ENCODE measurements at regions not wholly inside any gene's neighbourhood (a gene's known extent, or its start where the extent isn't known, plus 50 kb on each side); places are given as distances from the start of the nearest gene placed in this dataset.

DNA sequence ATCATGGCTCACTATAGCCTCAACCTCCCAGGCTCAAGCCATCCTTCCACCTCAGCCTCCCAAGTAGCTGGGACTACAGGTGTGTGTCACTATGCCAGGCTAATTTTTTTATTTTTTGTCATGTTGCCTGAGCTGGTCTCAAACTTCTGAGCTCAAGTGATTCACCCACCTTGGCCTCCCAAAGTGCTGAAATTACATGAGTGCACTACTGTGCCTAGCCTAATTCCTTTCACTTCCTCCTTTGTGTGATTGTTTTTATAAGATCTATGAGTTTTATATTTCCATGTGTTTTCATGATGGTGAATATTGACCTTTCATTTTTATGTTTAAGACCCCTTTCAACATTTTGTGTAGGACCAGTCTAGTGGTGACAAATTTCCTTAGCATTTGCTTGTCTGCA lies 55.2 kb upstream of the IL12B start:
- intact Hi-C loops (cut with micrococcal nuclease; ENCODE audit: unreplicated experiment), result no loop called here
- Histone ChIP-seq H3K27me3 (replicated peaks in 1 of 2; ENCODE audit: control insufficient read depth in 2 of 2, insufficient read depth in 2 of 2, low read length in 1 of 2) (no peaks in the 10 kb centered on the region), H3K4me2 (ENCODE audit: control insufficient read depth, insufficient read depth) (no peak overlapping the region), H3K79me2 (ENCODE audit: control insufficient read depth, insufficient read depth, low read length) (no peaks in the 10 kb centered on the region), H3K4me3 (no peak overlapping the region), H3K9ac (ENCODE audit: control insufficient read depth, insufficient read depth, low read length) (no peak overlapping the region), H4K20me1 (ENCODE audit: control insufficient read depth, insufficient read depth) (no peaks in the 10 kb centered on the region), H3K36me3 (ENCODE audit: control insufficient read depth in 2 of 2, insufficient read depth in 2 of 2, low read length in 1 of 2) (no peaks in the 10 kb centered on the region), H3K27ac (ENCODE audit: control insufficient read depth, insufficient read depth) (no peak overlapping the region), H3K9me3 (replicated peaks; ENCODE audit: control insufficient read depth, insufficient read depth, low read length) (peaks cover 8% of the 10 kb centered on the region; the same call in 2 of the 3 replicates), H3K4me1 (ENCODE audit: control insufficient read depth, insufficient read depth, low read length) (no peaks in the 10 kb centered on the region), H2AFZ (ENCODE audit: control insufficient read depth, low read depth, low read length) (no peak overlapping the region)
- POLR2A ChIA-PET, result interaction anchor here (0.7 kb wide), 1 partner anchor 52 kb away, joined by 6 read pairs; no protein-coding TSS in a partner anchor
- RAD21 ChIA-PET (ENCODE audit: unreplicated experiment), result no interaction called here
- CTCF ChIA-PET, result no interaction called here
- FAIRE-seq, result peak; percentile 56
- BruUV-seq (replicated peaks), result no TSS peak
- peak; percentile 13; the same call in 1 of the 2 replicates for TF ChIP-seq SPI1 (IDR thresholded peaks at IDR 0.05; ENCODE audit: borderline replicate concordance, insufficient read depth, low read depth, low read length)
- TF ChIP-seq, protein P1, sequence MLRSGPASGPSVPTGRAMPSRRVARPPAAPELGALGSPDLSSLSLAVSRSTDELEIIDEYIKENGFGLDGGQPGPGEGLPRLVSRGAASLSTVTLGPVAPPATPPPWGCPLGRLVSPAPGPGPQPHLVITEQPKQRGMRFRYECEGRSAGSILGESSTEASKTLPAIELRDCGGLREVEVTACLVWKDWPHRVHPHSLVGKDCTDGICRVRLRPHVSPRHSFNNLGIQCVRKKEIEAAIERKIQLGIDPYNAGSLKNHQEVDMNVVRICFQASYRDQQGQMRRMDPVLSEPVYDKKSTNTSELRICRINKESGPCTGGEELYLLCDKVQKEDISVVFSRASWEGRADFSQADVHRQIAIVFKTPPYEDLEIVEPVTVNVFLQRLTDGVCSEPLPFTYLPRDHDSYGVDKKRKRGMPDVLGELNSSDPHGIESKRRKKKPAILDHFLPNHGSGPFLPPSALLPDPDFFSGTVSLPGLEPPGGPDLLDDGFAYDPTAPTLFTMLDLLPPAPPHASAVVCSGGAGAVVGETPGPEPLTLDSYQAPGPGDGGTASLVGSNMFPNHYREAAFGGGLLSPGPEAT (IDR thresholded peaks at IDR 0.05; ENCODE audit: low read depth), result no peak
- no peak for TF ChIP-seq CREM (IDR thresholded peaks at IDR 0.05; ENCODE audit: low read depth)
- no peak for DNase-seq (ENCODE audit: low read depth, low spot score)
- ATAC-seq, result peak; percentile 79
- SMC1A ChIA-PET (ENCODE audit: uncharacterized antibody, unreplicated experiment), result interaction anchor here (1.1 kb wide), 1 partner anchor 48 kb away, joined by 5 read pairs; no protein-coding TSS in a partner anchor
- in situ Hi-C loops (cut with MboI), result no loop called here

DNA sequence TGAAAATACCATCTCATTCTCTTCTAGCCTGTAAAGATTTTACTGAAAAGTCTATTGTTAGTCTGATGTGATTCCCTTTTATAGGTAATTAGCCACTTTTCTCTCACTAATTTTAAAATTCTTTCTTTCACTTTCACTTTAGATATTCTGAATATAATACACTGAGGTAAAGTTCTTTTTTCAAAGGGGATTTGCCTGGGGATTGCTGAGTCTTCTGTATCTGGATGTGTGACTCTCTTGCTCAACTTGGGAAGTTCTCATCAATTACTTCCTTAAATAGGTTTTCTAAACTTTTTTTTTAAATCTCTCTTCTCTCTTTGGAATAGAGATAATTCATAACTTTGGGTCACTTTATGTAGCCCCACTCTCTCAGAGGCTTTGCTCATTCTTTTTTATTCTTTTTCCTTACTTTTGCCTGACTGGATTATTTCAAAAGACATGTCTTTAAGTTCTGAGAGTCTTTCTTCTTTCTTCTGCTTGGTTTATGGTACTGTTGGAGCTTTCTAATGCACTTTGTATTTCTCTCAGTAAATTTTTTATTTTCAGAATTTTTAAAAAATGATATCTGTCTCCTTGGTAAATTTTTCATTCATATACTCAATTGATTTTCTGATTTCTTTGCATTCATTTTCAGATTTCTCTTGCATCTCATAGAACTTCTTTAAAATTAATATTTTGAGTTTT lies 55.9 kb upstream of the IL12B start:
- Histone ChIP-seq H3K27ac (ENCODE audit: control insufficient read depth, insufficient read depth) (no peak overlapping the region), H3K9me3 (replicated peaks; ENCODE audit: control insufficient read depth, insufficient read depth, low read length) (peaks cover 8% of the 10 kb centered on the region; the same call in 2 of the 3 replicates), H3K27me3 (replicated peaks in 1 of 2; ENCODE audit: control insufficient read depth in 2 of 2, insufficient read depth in 2 of 2, low read length in 1 of 2) (no peaks in the 10 kb centered on the region), H4K20me1 (ENCODE audit: control insufficient read depth, insufficient read depth) (no peaks in the 10 kb centered on the region), H3K79me2 (ENCODE audit: control insufficient read depth, insufficient read depth, low read length) (no peaks in the 10 kb centered on the region), H3K9ac (ENCODE audit: control insufficient read depth, insufficient read depth, low read length) (no peak overlapping the region), H2AFZ (ENCODE audit: control insufficient read depth, low read depth, low read length) (no peak overlapping the region), H3K36me3 (ENCODE audit: control insufficient read depth in 2 of 2, insufficient read depth in 2 of 2, low read length in 1 of 2) (no peaks in the 10 kb centered on the region), H3K4me1 (ENCODE audit: control insufficient read depth, insufficient read depth, low read length) (no peaks in the 10 kb centered on the region), H3K4me3 (0 out of 2 replicates have a peak overlapping the region, but pooled peaks have one; percentile 2), H3K4me2 (ENCODE audit: control insufficient read depth, insufficient read depth) (no peak overlapping the region)
- CTCF ChIA-PET, result no interaction called here
- BruUV-seq (replicated peaks), result no TSS peak
- FAIRE-seq, result no peak
- SMC1A ChIA-PET (ENCODE audit: uncharacterized antibody, unreplicated experiment), result interaction anchor here (1.1 kb wide), 1 partner anchor 48 kb away, joined by 5 read pairs; no protein-coding TSS in a partner anchor
- no peak for DNase-seq (ENCODE audit: low read depth, low spot score)
- POLR2A ChIA-PET, result interaction anchor here (0.7 kb wide), 1 partner anchor 53 kb away, joined by 6 read pairs; no protein-coding TSS in a partner anchor
- in situ Hi-C loops (cut with MboI), result no loop called here
- intact Hi-C loops (cut with micrococcal nuclease; ENCODE audit: unreplicated experiment), result no loop called here
- RAD21 ChIA-PET (ENCODE audit: unreplicated experiment), result no interaction called here
- peak; percentile 55 for ATAC-seq
- TF ChIP-seq ZBED1 (IDR thresholded peaks at IDR 0.05; ENCODE audit: borderline replicate concordance), result no peak
- no peak for TF ChIP-seq ETV6 (conservative IDR thresholded peaks at IDR 0.05 in 1 of 2, IDR thresholded peaks at IDR 0.05 in 1 of 2; ENCODE audit: borderline replicate concordance in 1 of 2, low read depth in 1 of 2)
- no peak for TF ChIP-seq TCF7 (IDR thresholded peaks at IDR 0.05; ENCODE audit: borderline replicate concordance)
- TF ChIP-seq, protein P1 (IDR thresholded peaks at IDR 0.05; ENCODE audit: low read depth), result no peak
- no peak for TF ChIP-seq ZNF622 (IDR thresholded peaks at IDR 0.05)
- TF ChIP-seq, protein P2, sequence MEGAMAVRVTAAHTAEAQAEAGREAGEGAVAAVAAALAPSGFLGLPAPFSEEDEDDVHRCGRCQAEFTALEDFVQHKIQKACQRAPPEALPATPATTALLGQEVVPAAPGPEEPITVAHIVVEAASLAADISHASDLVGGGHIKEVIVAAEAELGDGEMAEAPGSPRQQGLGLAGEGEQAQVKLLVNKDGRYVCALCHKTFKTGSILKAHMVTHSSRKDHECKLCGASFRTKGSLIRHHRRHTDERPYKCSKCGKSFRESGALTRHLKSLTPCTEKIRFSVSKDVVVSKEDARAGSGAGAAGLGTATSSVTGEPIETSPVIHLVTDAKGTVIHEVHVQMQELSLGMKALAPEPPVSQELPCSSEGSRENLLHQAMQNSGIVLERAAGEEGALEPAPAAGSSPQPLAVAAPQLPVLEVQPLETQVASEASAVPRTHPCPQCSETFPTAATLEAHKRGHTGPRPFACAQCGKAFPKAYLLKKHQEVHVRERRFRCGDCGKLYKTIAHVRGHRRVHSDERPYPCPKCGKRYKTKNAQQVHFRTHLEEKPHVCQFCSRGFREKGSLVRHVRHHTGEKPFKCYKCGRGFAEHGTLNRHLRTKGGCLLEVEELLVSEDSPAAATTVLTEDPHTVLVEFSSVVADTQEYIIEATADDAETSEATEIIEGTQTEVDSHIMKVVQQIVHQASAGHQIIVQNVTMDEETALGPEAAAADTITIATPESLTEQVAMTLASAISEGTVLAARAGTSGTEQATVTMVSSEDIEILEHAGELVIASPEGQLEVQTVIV (IDR thresholded peaks at IDR 0.05; ENCODE audit: borderline replicate concordance, partially characterized antibody), result no peak
- TF ChIP-seq, protein P3, sequence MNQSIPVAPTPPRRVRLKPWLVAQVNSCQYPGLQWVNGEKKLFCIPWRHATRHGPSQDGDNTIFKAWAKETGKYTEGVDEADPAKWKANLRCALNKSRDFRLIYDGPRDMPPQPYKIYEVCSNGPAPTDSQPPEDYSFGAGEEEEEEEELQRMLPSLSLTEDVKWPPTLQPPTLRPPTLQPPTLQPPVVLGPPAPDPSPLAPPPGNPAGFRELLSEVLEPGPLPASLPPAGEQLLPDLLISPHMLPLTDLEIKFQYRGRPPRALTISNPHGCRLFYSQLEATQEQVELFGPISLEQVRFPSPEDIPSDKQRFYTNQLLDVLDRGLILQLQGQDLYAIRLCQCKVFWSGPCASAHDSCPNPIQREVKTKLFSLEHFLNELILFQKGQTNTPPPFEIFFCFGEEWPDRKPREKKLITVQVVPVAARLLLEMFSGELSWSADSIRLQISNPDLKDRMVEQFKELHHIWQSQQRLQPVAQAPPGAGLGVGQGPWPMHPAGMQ (IDR thresholded peaks at IDR 0.05; ENCODE audit: borderline replicate concordance), result no peak

All from GM12878 (cell line).